Dendritic cell treated with granulocyte-macrophage colony-stimulating factor and Interleukin-4, amounts not matched to agents 40 ng/mL and 50 ng/mL, for 4 days (primary cell): ENCODE measurements at regions not wholly inside any gene's neighbourhood (a gene's known extent, or its start where the extent isn't known, plus 50 kb on each side); places are given as distances from the start of the nearest gene placed in this dataset.

Experiments
- H3K27ac Mint-ChIP-seq: one replicate; pipeline ENCODE4 v1.8.0; 2022; ENCODE audit warnings: mild to moderate bottlenecking, mixed read lengths
- H3K27me3 Mint-ChIP-seq: one replicate; pipeline ENCODE4 v1.8.0; 2022; ENCODE audit warnings: mild to moderate bottlenecking, mixed read lengths
- H3K36me3 Mint-ChIP-seq: one replicate; pipeline ENCODE4 v1.8.0; 2022; ENCODE audit warnings: low read depth, mixed read lengths
- H3K4me1 Mint-ChIP-seq: one replicate; pipeline ENCODE4 v1.8.0; 2022; ENCODE audit warnings: low read depth, mixed read lengths
- H3K4me3 Mint-ChIP-seq: one replicate; pipeline ENCODE4 v1.8.0; 2022; ENCODE audit warnings: mild to moderate bottlenecking, moderate library complexity, mixed read lengths
- H3K9me3 Mint-ChIP-seq: one replicate; pipeline ENCODE4 v1.8.0; 2022; ENCODE audit warnings: mixed read lengths
- intact Hi-C: fragments of 100-400 bp; cut with micrococcal nuclease; formaldehyde crosslinking; loops from one replicate; pipeline ENCODE4 v1.15.0; 2022

- H3K9me3 Mint-ChIP-seq, result no peaks in the 10 kb centered on the region
- H3K4me3 Mint-ChIP-seq, result no peak overlapping the region
- intact Hi-C loops, result no loop called here
- no peak overlapping the region for H3K27ac Mint-ChIP-seq
- H3K4me1 Mint-ChIP-seq, result peaks cover 59% of the 10 kb centered on the region
- H3K36me3 Mint-ChIP-seq, result no peaks in the 10 kb centered on the region
- H3K27me3 Mint-ChIP-seq, result no peaks in the 10 kb centered on the region
Observed at GRCh38 chr2:64938607-64939285, 50.5 kb upstream of the SLC1A4 start.

- H3K4me1 Mint-ChIP-seq, result peaks cover 59% of the 10 kb centered on the region
- no peak overlapping the region for H3K27ac Mint-ChIP-seq
- intact Hi-C loops, result no loop called here
- no peaks in the 10 kb centered on the region for H3K27me3 Mint-ChIP-seq
- no peaks in the 10 kb centered on the region for H3K36me3 Mint-ChIP-seq
- no peak overlapping the region for H3K4me3 Mint-ChIP-seq
- H3K9me3 Mint-ChIP-seq, result no peaks in the 10 kb centered on the region
Observed at GRCh38 chr2:64939332-64939917, 49.8 kb upstream of the SLC1A4 start.
